ENCODE measurements at regions not wholly inside any gene's neighbourhood (a gene's known extent, or its start where the extent isn't known, plus 50 kb on each side); places are given as distances from the start of the nearest gene placed in this dataset.

GRCh38 chr3:176767385-176767784, 429.9 kb downstream of the TBL1XR1 start:
- WGBS (ENCODE audit: insufficient coverage, low coverage, missing lambda C conversion rate): 0% methylated on average over 2 of the region's 2 CpGs
- BruUV-seq (replicated peaks): no TSS peak
- Histone ChIP-seq H3K27ac (ENCODE audit: extremely low read depth, low read depth, low read length) (no peak overlapping the region), H3K79me2 (ENCODE audit: control insufficient read depth, insufficient read depth, low read length) (no peaks in the 10 kb centered on the region), H3K9ac (ENCODE audit: insufficient read depth in 1 of 2, low read depth in 2 of 2, low read length in 2 of 2) (no peak overlapping the region), H3K4me2 (ENCODE audit: insufficient read depth, low read length) (no peak overlapping the region), H3K4me3 (no peak overlapping the region), H4K20me1 (replicated peaks; ENCODE audit: control insufficient read depth, insufficient read depth, low read length) (no peaks in the 10 kb centered on the region), H2AFZ (ENCODE audit: low read depth, low read length) (no peak overlapping the region), H3K9me1 (ENCODE audit: control insufficient read depth, insufficient read depth, low read length) (no peaks in the 10 kb centered on the region), H3K4me1 (replicated peaks in 1 of 2; ENCODE audit: control insufficient read depth in 2 of 2, insufficient read depth in 2 of 2, low read length in 2 of 2) (no peaks in the 10 kb centered on the region), H3K9me3 (replicated peaks; ENCODE audit: control insufficient read depth, insufficient read depth, low read depth, low read length) (no peaks in the 10 kb centered on the region), H3K27me3 (ENCODE audit: control insufficient read depth in 2 of 2, insufficient read depth in 2 of 2, low read length in 2 of 2) (no peaks in the 10 kb centered on the region), H3K36me3 (ENCODE audit: control insufficient read depth, insufficient read depth, low read length) (no peaks in the 10 kb centered on the region)
- FAIRE-seq (no peak), DNase-seq (ENCODE audit: extremely low read depth in 1 of 4, low spot score in 3 of 4) (no peak), ATAC-seq (no peak)
- intact Hi-C loops (cut with micrococcal nuclease) (no loop called here), in situ Hi-C loops (cut with MboI) (no loop called here)
- POLR2A ChIA-PET: interaction anchor here (0.6 to 0.7 kb wide), 2 partner anchors 26 to 182 kb away, joined by 3 read pairs; no protein-coding TSS in a partner anchor
- CTCF ChIA-PET (ENCODE audit: low intra/inter-chr PET ratio): no interaction called here
- TF ChIP-seq ZBED1 (IDR thresholded peaks at IDR 0.05) (no peak), SAFB2 (IDR thresholded peaks at IDR 0.05; ENCODE audit: borderline replicate concordance, low read depth, low read length, severe bottlenecking) (no peak), KLF10 (CRISPR knock-in tag; IDR thresholded peaks at IDR 0.05) (no peak), CEBPB (tag; IDR thresholded peaks at IDR 0.05) (no peak), SNAPC5 (CRISPR knock-in tag; IDR thresholded peaks at IDR 0.05) (no peak), MEIS2 (IDR thresholded peaks at IDR 0.05; ENCODE audit: partially characterized antibody) (no peak), CEBPG (CRISPR knock-in tag; IDR thresholded peaks at IDR 0.05) (no peak), CEBPG (tag; conservative IDR thresholded peaks at IDR 0.05 in 1 of 2, IDR thresholded peaks at IDR 0.05 in 1 of 2) (no peak), SMC3 (conservative IDR thresholded peaks at IDR 0.05; ENCODE audit: insufficient read depth, low read depth, low read length) (no peak), ZNF551 (CRISPR knock-in tag; IDR thresholded peaks at IDR 0.05) (no peak), ZNF592 (IDR thresholded peaks at IDR 0.05) (no peak), NBN (IDR thresholded peaks at IDR 0.05; ENCODE audit: low read depth) (no peak), ZNF696 (CRISPR knock-in tag; conservative IDR thresholded peaks at IDR 0.05) (no peak), ZNF239 (CRISPR knock-in tag; IDR thresholded peaks at IDR 0.05) (no peak), MTF1 (CRISPR knock-in tag; IDR thresholded peaks at IDR 0.05; ENCODE audit: borderline replicate concordance) (no peak)
- TF ChIP-seq, protein P1, sequence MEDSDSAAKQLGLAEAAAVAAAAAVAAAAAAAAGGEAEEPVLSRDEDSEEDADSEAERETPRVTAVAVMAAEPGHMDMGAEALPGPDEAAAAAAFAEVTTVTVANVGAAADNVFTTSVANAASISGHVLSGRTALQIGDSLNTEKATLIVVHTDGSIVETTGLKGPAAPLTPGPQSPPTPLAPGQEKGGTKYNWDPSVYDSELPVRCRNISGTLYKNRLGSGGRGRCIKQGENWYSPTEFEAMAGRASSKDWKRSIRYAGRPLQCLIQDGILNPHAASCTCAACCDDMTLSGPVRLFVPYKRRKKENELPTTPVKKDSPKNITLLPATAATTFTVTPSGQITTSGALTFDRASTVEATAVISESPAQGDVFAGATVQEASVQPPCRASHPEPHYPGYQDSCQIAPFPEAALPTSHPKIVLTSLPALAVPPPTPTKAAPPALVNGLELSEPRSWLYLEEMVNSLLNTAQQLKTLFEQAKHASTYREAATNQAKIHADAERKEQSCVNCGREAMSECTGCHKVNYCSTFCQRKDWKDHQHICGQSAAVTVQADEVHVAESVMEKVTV (CRISPR knock-in tag; IDR thresholded peaks at IDR 0.05): no peak

Data from K562 (cell line).